ENCODE measurements at regions not wholly inside any gene's neighbourhood (a gene's known extent, or its start where the extent isn't known, plus 50 kb on each side); places are given as distances from the start of the nearest gene placed in this dataset.

DNA sequence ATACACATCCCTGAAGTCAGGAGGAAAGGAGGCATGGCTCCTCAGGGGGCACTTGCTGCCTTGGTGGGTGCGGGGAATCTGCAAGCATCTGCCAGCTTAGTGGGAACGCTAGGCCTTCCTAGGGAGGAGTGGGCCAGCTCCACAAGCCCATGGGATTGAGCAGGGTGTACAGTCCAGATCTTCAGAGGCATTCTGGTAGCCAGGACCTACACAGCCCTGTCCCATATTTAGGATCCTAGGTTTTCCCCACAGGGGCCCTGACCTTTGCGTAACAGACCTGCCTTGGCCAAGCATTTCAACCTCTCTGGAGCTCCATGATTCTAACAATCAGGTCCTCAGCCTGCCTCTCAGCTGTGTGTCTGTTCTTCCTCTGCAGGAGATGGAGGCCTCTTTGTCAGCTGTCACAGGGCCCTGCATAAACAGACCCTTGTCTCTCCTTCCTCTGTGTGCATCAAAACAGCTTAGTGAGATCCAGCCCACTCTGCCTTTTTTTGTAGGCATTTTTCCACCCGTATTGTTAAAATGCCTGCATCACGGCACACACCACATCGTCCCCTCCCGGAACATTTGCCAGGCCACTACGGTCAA is 140.2 kb upstream of the NDUFV2 start:
- no peak for DNase-seq (ENCODE audit: low read depth)
- TF ChIP-seq, protein P1, sequence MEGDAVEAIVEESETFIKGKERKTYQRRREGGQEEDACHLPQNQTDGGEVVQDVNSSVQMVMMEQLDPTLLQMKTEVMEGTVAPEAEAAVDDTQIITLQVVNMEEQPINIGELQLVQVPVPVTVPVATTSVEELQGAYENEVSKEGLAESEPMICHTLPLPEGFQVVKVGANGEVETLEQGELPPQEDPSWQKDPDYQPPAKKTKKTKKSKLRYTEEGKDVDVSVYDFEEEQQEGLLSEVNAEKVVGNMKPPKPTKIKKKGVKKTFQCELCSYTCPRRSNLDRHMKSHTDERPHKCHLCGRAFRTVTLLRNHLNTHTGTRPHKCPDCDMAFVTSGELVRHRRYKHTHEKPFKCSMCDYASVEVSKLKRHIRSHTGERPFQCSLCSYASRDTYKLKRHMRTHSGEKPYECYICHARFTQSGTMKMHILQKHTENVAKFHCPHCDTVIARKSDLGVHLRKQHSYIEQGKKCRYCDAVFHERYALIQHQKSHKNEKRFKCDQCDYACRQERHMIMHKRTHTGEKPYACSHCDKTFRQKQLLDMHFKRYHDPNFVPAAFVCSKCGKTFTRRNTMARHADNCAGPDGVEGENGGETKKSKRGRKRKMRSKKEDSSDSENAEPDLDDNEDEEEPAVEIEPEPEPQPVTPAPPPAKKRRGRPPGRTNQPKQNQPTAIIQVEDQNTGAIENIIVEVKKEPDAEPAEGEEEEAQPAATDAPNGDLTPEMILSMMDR (IDR thresholded peaks at IDR 0.05; ENCODE audit: insufficient read depth, low read length, poor library complexity, severe bottlenecking) = no peak
- no peak overlapping the region for H3K4me3 ChIP-seq (ENCODE audit: low read depth, low read length)
- H3K27me3 ChIP-seq (ENCODE audit: control insufficient read depth, insufficient read depth, low read length) = no peaks in the 10 kb centered on the region
- H3K36me3 ChIP-seq (ENCODE audit: control insufficient read depth, insufficient read depth, low read length) = no peaks in the 10 kb centered on the region

DNA sequence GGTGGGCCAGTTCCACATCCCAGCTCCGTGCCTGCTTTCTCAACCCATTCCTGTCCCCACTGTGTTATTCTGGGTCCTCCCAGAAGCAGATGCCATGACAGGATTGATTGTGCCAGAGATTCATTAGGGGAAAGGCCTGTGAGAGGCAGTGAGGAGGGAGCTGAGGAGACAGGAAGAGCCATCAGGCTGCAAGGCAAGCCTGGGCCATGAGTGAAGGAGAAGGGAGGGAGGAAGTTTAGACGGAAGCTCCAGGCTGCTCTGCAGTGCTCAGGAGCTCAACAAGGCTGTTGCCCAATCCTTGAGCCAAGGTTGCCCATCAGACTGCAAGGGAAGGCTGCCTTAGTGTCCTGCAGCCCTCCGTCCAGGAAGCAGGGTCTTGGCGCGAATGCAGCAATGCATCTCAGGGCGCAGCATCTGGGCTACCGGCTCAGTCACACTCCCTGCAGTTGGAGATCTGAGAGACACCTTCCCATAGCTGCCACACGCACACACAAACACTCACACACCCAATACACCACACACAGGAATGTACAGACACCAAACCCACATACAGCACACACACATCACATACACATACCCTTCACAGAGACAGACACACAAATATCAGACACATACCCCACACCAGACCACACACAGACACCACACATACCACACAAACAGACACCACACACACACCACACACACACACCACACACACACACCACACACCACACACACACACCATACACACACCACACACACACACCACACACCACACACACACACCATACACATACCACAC is 139.5 kb upstream of the NDUFV2 start:
- Histone ChIP-seq H3K27me3 (ENCODE audit: control insufficient read depth, insufficient read depth, low read length) (no peaks in the 10 kb centered on the region), H3K4me3 (ENCODE audit: low read depth, low read length) (no peak overlapping the region), H3K36me3 (ENCODE audit: control insufficient read depth, insufficient read depth, low read length) (no peaks in the 10 kb centered on the region)
- no peak for DNase-seq (ENCODE audit: low read depth)
- TF ChIP-seq, protein P1 (IDR thresholded peaks at IDR 0.05; ENCODE audit: insufficient read depth, low read length, poor library complexity, severe bottlenecking) = no peak

DNA sequence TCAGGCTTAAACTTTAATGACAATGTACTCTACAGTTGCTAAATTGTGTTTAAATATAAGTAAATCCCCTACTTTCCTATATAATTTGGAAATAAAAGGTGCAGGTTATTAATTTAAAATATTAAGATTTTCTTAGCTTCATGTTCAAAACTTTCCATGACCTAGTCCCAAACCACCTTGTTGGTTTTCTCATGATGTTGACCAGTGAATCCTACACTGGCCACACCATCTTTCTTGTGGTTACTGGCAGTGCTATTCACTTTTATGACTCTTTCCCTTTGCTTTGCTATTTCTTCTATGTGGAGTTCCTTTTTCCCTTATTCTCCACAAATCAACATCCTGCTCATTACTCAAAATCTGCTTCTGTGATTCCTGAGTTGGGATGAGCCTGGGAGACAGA is 138.6 kb upstream of the NDUFV2 start:
- no peaks in the 10 kb centered on the region for H3K27me3 ChIP-seq (ENCODE audit: control insufficient read depth, insufficient read depth, low read length)
- TF ChIP-seq, protein P1 (IDR thresholded peaks at IDR 0.05; ENCODE audit: insufficient read depth, low read length, poor library complexity, severe bottlenecking) = no peak
- H3K4me3 ChIP-seq (ENCODE audit: low read depth, low read length) = no peak overlapping the region
- H3K36me3 ChIP-seq (ENCODE audit: control insufficient read depth, insufficient read depth, low read length) = no peaks in the 10 kb centered on the region
- DNase-seq (ENCODE audit: low read depth) = no peak

DNA sequence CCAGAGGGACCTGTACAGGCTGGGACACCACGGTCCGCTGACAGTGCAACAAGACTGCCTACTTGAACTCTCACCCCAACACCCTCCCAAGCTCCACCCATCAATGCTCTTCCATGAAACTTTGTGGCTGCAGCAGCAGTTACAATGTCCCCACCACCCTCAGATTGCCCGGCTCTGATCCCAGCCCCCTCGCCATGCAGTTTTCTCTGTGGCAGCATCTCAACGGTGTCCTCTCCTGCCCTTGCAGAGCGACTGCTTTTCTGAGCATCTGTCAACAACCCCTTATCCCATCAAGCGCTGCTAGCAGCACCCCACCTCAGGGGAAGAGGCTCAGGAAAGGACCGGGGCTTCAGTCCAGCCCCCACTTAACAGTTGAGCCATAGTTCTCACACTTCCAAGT is 137.1 kb upstream of the NDUFV2 start:
- TF ChIP-seq, protein P1 (IDR thresholded peaks at IDR 0.05; ENCODE audit: insufficient read depth, low read length, poor library complexity, severe bottlenecking) = no peak
- no peak for DNase-seq (ENCODE audit: low read depth)
- Histone ChIP-seq H3K36me3 (ENCODE audit: control insufficient read depth, insufficient read depth, low read length) (no peaks in the 10 kb centered on the region), H3K4me3 (ENCODE audit: low read depth, low read length) (no peak overlapping the region), H3K27me3 (ENCODE audit: control insufficient read depth, insufficient read depth, low read length) (no peaks in the 10 kb centered on the region)

DNA sequence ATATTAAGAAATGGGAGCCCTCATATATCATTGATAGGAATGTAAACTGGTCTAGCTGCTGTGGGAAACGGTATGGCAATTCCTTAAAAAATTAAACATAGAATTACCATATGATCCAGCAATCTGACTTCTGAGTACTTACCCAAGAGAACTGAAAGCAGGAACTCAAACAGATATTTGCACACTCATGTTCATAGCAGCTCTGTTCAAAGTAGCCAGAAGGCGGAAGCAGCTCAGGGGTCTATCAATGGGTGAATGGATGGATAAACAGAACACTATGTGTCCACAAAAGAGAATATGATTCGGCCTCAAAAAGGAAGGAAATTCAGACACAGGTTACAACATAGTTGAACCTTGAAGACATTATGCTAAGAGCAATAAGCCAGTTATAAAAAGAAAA is 135.7 kb upstream of the NDUFV2 start:
- Histone ChIP-seq H3K4me3 (ENCODE audit: low read depth, low read length) (no peak overlapping the region), H3K27me3 (ENCODE audit: control insufficient read depth, insufficient read depth, low read length) (no peaks in the 10 kb centered on the region), H3K36me3 (ENCODE audit: control insufficient read depth, insufficient read depth, low read length) (no peaks in the 10 kb centered on the region)
- TF ChIP-seq, protein P1 (IDR thresholded peaks at IDR 0.05; ENCODE audit: insufficient read depth, low read length, poor library complexity, severe bottlenecking) = no peak
- no peak for DNase-seq (ENCODE audit: low read depth)

Measured in kidney epithelial cell (primary cell).